TTC549 (cell line): ENCODE measurements at regions not wholly inside any gene's neighbourhood (a gene's known extent, or its start where the extent isn't known, plus 50 kb on each side); places are given as distances from the start of the nearest gene placed in this dataset.

Source experiments
- FAIRE-seq: peaks from 2 replicates; lab custom pipeline; 2012; peaks lifted over from hg19 to GRCh38; lab: Jason Lieb, UNC

DNA sequence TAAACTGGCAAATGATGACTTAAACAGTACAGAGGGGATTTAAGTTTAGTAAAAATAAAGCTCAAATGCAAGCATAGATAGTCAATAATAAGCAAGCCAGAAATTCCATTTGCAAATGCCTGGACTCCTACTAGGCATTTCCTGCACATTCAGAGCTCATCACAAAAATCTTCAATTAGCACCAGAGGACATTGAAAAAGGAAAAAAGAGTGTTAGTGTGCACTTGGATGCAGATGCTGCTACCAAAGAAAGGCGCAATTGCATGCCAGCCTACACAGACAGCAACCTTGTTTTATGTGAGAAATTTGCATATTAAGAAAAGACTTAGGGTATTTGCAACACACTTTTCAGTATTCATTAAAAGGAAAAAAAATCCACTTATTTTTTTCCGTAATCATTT, 282.1 kb downstream of the GRIA2 start:
- FAIRE-seq, result no peak

GRCh38 chr4:157459785-157460184, 239.3 kb downstream of the GRIA2 start:
- no peak for FAIRE-seq

GRCh38 chr4:157447195-157447594, 226.7 kb downstream of the GRIA2 start:
- no peak for FAIRE-seq

DNA sequence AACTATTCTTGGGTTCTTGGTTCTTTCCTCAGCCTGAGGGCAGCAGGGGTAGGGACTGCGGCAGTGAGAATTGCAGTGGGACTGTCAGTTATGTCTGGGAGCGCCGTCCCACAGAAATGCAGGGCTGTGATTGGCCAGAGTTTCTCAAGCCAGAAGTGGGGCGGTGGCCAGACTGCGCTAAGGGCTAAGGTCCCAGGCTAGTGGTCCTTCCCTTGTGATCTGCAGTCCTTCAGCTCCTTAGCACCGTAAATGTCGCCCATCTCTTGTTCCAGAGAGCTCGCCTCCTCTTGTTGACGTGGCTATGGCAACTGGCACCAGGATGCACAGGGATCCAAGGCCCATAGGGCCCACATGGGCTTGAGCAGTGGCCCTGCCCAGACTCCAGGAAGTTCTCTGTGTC, 223.5 kb downstream of the GRIA2 start:
- no peak for FAIRE-seq

- FAIRE-seq, result no peak
Measured at GRCh38 chr4:157443537-157443936, 223.0 kb downstream of the GRIA2 start.

- no peak for FAIRE-seq
Measured at GRCh38 chr4:157425897-157426296, 205.4 kb downstream of the GRIA2 start.

DNA sequence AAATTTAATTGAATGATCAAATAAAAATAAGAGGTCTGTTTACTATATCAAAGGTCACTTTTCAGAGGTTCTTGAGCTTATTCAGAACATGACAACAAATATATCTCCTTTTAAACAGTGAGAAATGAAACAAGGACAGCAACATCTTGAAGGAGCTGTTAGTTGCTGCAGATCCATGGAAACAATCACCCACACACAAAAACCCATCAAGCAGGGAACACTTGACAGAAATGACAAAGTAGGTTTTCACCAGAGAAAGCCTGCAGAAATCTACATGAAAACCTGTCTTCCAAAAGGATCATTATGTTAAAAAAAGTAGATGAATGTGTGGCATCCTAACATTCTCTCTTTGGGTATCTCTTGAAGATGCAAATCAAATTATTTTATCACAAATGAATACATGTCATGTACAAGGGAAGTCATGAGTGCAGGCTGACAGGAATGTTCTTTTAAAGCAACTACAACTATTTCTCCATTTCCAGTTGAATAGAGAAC, 203.0 kb downstream of the GRIA2 start:
- FAIRE-seq, result no peak

DNA sequence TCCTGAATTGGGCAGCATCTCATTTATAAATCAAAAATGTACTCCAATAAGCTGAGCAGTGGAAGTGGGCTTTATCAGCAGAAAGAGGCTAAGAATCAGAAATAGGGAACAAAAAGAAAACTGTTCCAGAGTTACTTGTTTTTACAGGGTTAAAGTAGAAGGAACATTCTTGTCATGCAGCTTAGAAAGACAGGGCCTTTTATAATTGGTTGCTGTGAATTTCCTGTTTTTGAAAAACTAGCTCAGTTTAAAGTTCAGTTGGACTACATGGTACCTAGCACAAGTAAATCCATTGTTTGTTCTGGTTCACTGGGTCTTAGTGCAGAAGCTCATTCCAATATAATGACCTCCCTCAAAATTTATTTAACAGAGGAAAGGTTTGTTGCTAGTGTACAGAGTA, 200.8 kb downstream of the GRIA2 start:
- no peak for FAIRE-seq
